OCI-LY3 (cell line): ENCODE measurements at regions not wholly inside any gene's neighbourhood (a gene's known extent, or its start where the extent isn't known, plus 50 kb on each side); places are given as distances from the start of the nearest gene placed in this dataset.

Experiments used
- H2AFZ ChIP-seq: fragments of 200-600, 300-600 bp; shearing (Covaris generic); 2 replicates; pipeline ENCODE4 v1.6.0; 2014; ENCODE audit warnings: antibody characterized with exemption, low read depth, low read length
- H3K27ac ChIP-seq: fragments of 200-600, 300-600 bp; sonication (generic); 2 replicates; pipeline ENCODE4 v1.5.1; 2014; ENCODE audit warnings: mild to moderate bottlenecking, low read length, moderate library complexity, mixed read lengths
- H3K27me3 ChIP-seq: fragments of 200-600, 300-600 bp; sonication (generic); 2 replicates; pipeline ENCODE4 v1.6.1; 2014; ENCODE audit warnings: low read depth, low read length, mixed read lengths
- H3K36me3 ChIP-seq: fragments of 200-600, 300-600 bp; sonication (generic); replicated peaks from 2 replicates; pipeline ENCODE3; 2014; ENCODE audit warnings: low read depth, low read length, mixed read lengths
- H3K4me1 ChIP-seq: fragments of 300-600, 200-600 bp; sonication (generic); 2 replicates; pipeline ENCODE4 v1.6.1; 2014; ENCODE audit warnings: low read length, mixed read lengths
- H3K4me2 ChIP-seq: fragments of 200-600, 300-600 bp; sonication (generic); 2 replicates; pipeline ENCODE4 v1.6.1; 2014; ENCODE audit warnings: low read length, mixed read lengths
- H3K4me3 ChIP-seq: fragments of 300-600, 200-600 bp; sonication (generic); 2 replicates; pipeline ENCODE4 v1.5.1; 2014; ENCODE audit warnings: antibody characterized with exemption, mild to moderate bottlenecking, low read length, moderate library complexity
- H3K79me2 ChIP-seq: fragments of 300-600, 200-600 bp; shearing (Covaris generic); 2 replicates; pipeline ENCODE4 v1.6.1; 2014; ENCODE audit warnings: mild to moderate bottlenecking, low read length, mixed read lengths
- H3K9ac ChIP-seq: fragments of 300-600, 200-600 bp; shearing (Covaris generic); 2 replicates; pipeline ENCODE4 v1.6.0; 2014; ENCODE audit warnings: mild to moderate bottlenecking, low read length, moderate library complexity
- H3K9me3 ChIP-seq: fragments of 200-600, 300-600 bp; shearing (Covaris generic); 2 replicates; pipeline ENCODE4 v1.6.1; 2014; ENCODE audit warnings: low read length, mixed read lengths; ENCODE audit not compliant: insufficient read depth
- H4K20me1 ChIP-seq: fragments of 200-600, 300-600 bp; sonication (generic); 2 replicates; pipeline ENCODE4 v1.6.1; 2016; ENCODE audit warnings: low read length, mixed read lengths; ENCODE audit not compliant: insufficient read depth
- CTCF ChIP-seq: fragments of 200-600, 300-600 bp; sonication (generic); IDR thresholded peaks from 2 replicates; pipeline ENCODE4 v1.5.1; 2014; ENCODE audit warnings: antibody characterized with exemption, low read length, low read depth
- EZH2phosphoT487 ChIP-seq: fragments of 200-600 bp; shearing (Covaris generic); IDR thresholded peaks from 2 replicates; pipeline ENCODE4 v1.6.1; 2018; ENCODE audit warnings: antibody characterized with exemption, mixed run types, low read depth

GRCh38 chr5:141788296-141788970 is 89.8 kb downstream of the PCDH1 start:
- H3K4me2 ChIP-seq, result no peak overlapping the region
- no peak overlapping the region for H3K4me3 ChIP-seq
- no peak overlapping the region for H3K27ac ChIP-seq
- H4K20me1 ChIP-seq, result no peaks in the 10 kb centered on the region
- H3K9me3 ChIP-seq, result no peaks in the 10 kb centered on the region
- H3K36me3 ChIP-seq, result no peaks in the 10 kb centered on the region
- H3K9ac ChIP-seq, result no peak overlapping the region
- peaks cover 9% of the 10 kb centered on the region for H3K4me1 ChIP-seq
- H3K27me3 ChIP-seq, result 0 out of 2 replicates have a peak, but pooled peaks cover 5% of the 10 kb centered on the region
- no peaks in the 10 kb centered on the region for H3K79me2 ChIP-seq
- no peak overlapping the region for H2AFZ ChIP-seq
- TF ChIP-seq EZH2phosphoT487 (no peak), CTCF (no peak)

GRCh38 chr5:141787376-141787775 is 90.8 kb downstream of the PCDH1 start:
- Histone ChIP-seq H3K36me3 (no peaks in the 10 kb centered on the region), H3K9me3 (no peaks in the 10 kb centered on the region), H3K4me3 (no peak overlapping the region), H4K20me1 (no peaks in the 10 kb centered on the region), H2AFZ (no peak overlapping the region), H3K27ac (no peak overlapping the region), H3K9ac (no peak overlapping the region), H3K4me1 (peaks cover 13% of the 10 kb centered on the region), H3K4me2 (no peak overlapping the region), H3K27me3 (0 out of 2 replicates have a peak, but pooled peaks cover 5% of the 10 kb centered on the region), H3K79me2 (no peaks in the 10 kb centered on the region)
- TF ChIP-seq CTCF, result no peak
- no peak for TF ChIP-seq EZH2phosphoT487

- no peaks in the 10 kb centered on the region for H3K79me2 ChIP-seq
- no peaks in the 10 kb centered on the region for H3K9me3 ChIP-seq
- H3K4me2 ChIP-seq, result no peak overlapping the region
- H3K27ac ChIP-seq, result no peak overlapping the region
- no peak overlapping the region for H3K9ac ChIP-seq
- no peak overlapping the region for H2AFZ ChIP-seq
- TF ChIP-seq CTCF (no peak), EZH2phosphoT487 (no peak)
- no peaks in the 10 kb centered on the region for H4K20me1 ChIP-seq
- no peaks in the 10 kb centered on the region for H3K36me3 ChIP-seq
- 0 out of 2 replicates have a peak, but pooled peaks cover 5% of the 10 kb centered on the region for H3K27me3 ChIP-seq
- no peak overlapping the region for H3K4me3 ChIP-seq
- peaks cover 20% of the 10 kb centered on the region for H3K4me1 ChIP-seq
Observed at GRCh38 chr5:141786700-141787099, 91.5 kb downstream of the PCDH1 start.

GRCh38 chr5:141785711-141786110 is 92.5 kb downstream of the PCDH1 start:
- no peak for TF ChIP-seq CTCF
- no peak for TF ChIP-seq EZH2phosphoT487
- Histone ChIP-seq H3K27me3 (0 out of 2 replicates have a peak, but pooled peaks cover 5% of the 10 kb centered on the region), H3K4me3 (no peak overlapping the region), H3K9me3 (no peaks in the 10 kb centered on the region), H3K27ac (no peak overlapping the region), H3K4me2 (no peak overlapping the region), H2AFZ (no peak overlapping the region), H3K36me3 (no peaks in the 10 kb centered on the region), H4K20me1 (no peaks in the 10 kb centered on the region), H3K9ac (no peak overlapping the region), H3K4me1 (peaks cover 30% of the 10 kb centered on the region), H3K79me2 (no peaks in the 10 kb centered on the region)
